ENCODE measurements at regions not wholly inside any gene's neighbourhood (a gene's known extent, or its start where the extent isn't known, plus 50 kb on each side); places are given as distances from the start of the nearest gene placed in this dataset.

- Histone ChIP-seq H3F3A (ENCODE audit: low read depth) (no peaks in the 10 kb centered on the region), H3K79me2 (ENCODE audit: insufficient read depth, low read length) (no peaks in the 10 kb centered on the region), H3K4me2 (ENCODE audit: low read depth, low read length, poor library complexity, severe bottlenecking) (no peak overlapping the region), H3K9ac (ENCODE audit: low read depth, low read length, poor library complexity, severe bottlenecking) (no peak overlapping the region), H3K4me1 (ENCODE audit: insufficient read depth, low read length, poor library complexity, severe bottlenecking) (peaks cover 30% of the 10 kb centered on the region), H2AFZ (ENCODE audit: low read length) (no peak overlapping the region), H4K20me1 (ENCODE audit: insufficient read depth, low read length, poor library complexity, severe bottlenecking) (no peaks in the 10 kb centered on the region), H3K9me2 (replicated peaks; ENCODE audit: low read depth, low read length) (no peaks in the 10 kb centered on the region), H3K36me3 (ENCODE audit: insufficient read depth, low read length) (no peaks in the 10 kb centered on the region), H3K4me3 (ENCODE audit: low read length, poor library complexity, severe bottlenecking) (no peak overlapping the region), H3K27me3 (ENCODE audit: insufficient read depth, low read length, poor library complexity, severe bottlenecking) (no peaks in the 10 kb centered on the region), H3K9me3 (ENCODE audit: insufficient read depth, low read depth, low read length) (no peaks in the 10 kb centered on the region)
- no peak for TF ChIP-seq CTCF (conservative IDR thresholded peaks at IDR 0.05; ENCODE audit: low read length)
- no peak for TF ChIP-seq EZH2phosphoT487 (IDR thresholded peaks at IDR 0.05; ENCODE audit: borderline replicate concordance)
Measured at GRCh38 chr7:142428094-142428493, 170.2 kb upstream of the PRSS58 start.

GRCh38 chr7:142425281-142425680, 167.4 kb upstream of the PRSS58 start:
- Histone ChIP-seq H3K4me3 (ENCODE audit: low read length, poor library complexity, severe bottlenecking) (no peak overlapping the region), H2AFZ (ENCODE audit: low read length) (no peak overlapping the region), H3K27me3 (ENCODE audit: insufficient read depth, low read length, poor library complexity, severe bottlenecking) (no peaks in the 10 kb centered on the region), H3K9ac (ENCODE audit: low read depth, low read length, poor library complexity, severe bottlenecking) (peak overlapping the region; percentile 13), H3K4me1 (ENCODE audit: insufficient read depth, low read length, poor library complexity, severe bottlenecking) (peaks cover 43% of the 10 kb centered on the region), H3K4me2 (ENCODE audit: low read depth, low read length, poor library complexity, severe bottlenecking) (no peak overlapping the region), H3K9me2 (replicated peaks; ENCODE audit: low read depth, low read length) (no peaks in the 10 kb centered on the region), H3K9me3 (ENCODE audit: insufficient read depth, low read depth, low read length) (no peaks in the 10 kb centered on the region), H3K79me2 (ENCODE audit: insufficient read depth, low read length) (no peaks in the 10 kb centered on the region), H3K36me3 (ENCODE audit: insufficient read depth, low read length) (no peaks in the 10 kb centered on the region), H3F3A (ENCODE audit: low read depth) (0 out of 2 replicates have a peak, but pooled peaks cover under 1% of the 10 kb centered on the region), H4K20me1 (ENCODE audit: insufficient read depth, low read length, poor library complexity, severe bottlenecking) (no peaks in the 10 kb centered on the region)
- TF ChIP-seq EZH2phosphoT487 (IDR thresholded peaks at IDR 0.05; ENCODE audit: borderline replicate concordance) (no peak), CTCF (conservative IDR thresholded peaks at IDR 0.05; ENCODE audit: low read length) (no peak)

- peaks cover 7% of the 10 kb centered on the region; the same call in 1 of the 2 replicates for H3F3A ChIP-seq (ENCODE audit: low read depth)
- no peaks in the 10 kb centered on the region for H4K20me1 ChIP-seq (ENCODE audit: insufficient read depth, low read length, poor library complexity, severe bottlenecking)
- no peaks in the 10 kb centered on the region for H3K9me2 ChIP-seq (replicated peaks; ENCODE audit: low read depth, low read length)
- H3K36me3 ChIP-seq (ENCODE audit: insufficient read depth, low read length): no peaks in the 10 kb centered on the region
- peaks cover 64% of the 10 kb centered on the region for H3K4me1 ChIP-seq (ENCODE audit: insufficient read depth, low read length, poor library complexity, severe bottlenecking)
- H3K9me3 ChIP-seq (ENCODE audit: insufficient read depth, low read depth, low read length): no peaks in the 10 kb centered on the region
- no peak overlapping the region for H3K4me2 ChIP-seq (ENCODE audit: low read depth, low read length, poor library complexity, severe bottlenecking)
- H3K4me3 ChIP-seq (ENCODE audit: low read length, poor library complexity, severe bottlenecking): no peak overlapping the region
- H3K27me3 ChIP-seq (ENCODE audit: insufficient read depth, low read length, poor library complexity, severe bottlenecking): no peaks in the 10 kb centered on the region
- H3K79me2 ChIP-seq (ENCODE audit: insufficient read depth, low read length): no peaks in the 10 kb centered on the region
- no peak for TF ChIP-seq EZH2phosphoT487 (IDR thresholded peaks at IDR 0.05; ENCODE audit: borderline replicate concordance)
- no peak for TF ChIP-seq CTCF (conservative IDR thresholded peaks at IDR 0.05; ENCODE audit: low read length)
- peak overlapping the region; percentile 47 for H3K9ac ChIP-seq (ENCODE audit: low read depth, low read length, poor library complexity, severe bottlenecking)
- H2AFZ ChIP-seq (ENCODE audit: low read length): peak overlapping the region; percentile 66
Measured at GRCh38 chr7:142422621-142423020, 164.8 kb upstream of the PRSS58 start.

All from Loucy (cell line).